HepG2 (cell line): ENCODE measurements at regions not wholly inside any gene's neighbourhood (a gene's known extent, or its start where the extent isn't known, plus 50 kb on each side); places are given as distances from the start of the nearest gene placed in this dataset.

Source experiments
- ATAC-seq: fragments of 200-7000 bp; cut with Tn5 transposase; 3 replicates; pipeline ENCODE4 v1.9.1; 2020; ENCODE audit warnings: mild to moderate bottlenecking, moderate library complexity
- BruUV-seq: library from RNA; stranded (reverse); fragments of 400-500 nt; replicated peaks from 2 replicates; lab custom pipeline; 2021; lab: Mats Ljungman, UMichigan
- CTCF ChIA-PET: fragments of 300-600 bp; formaldehyde crosslinking; extraction: SDS; loops from one replicate; lab custom pipeline; 2021; ENCODE audit warnings: low total read pairs, inconsistent platforms, low intra/inter-chr PET ratio; lab: Yijun Ruan, JAX
- POLR2A ChIA-PET: fragments of 350-600 bp; sonication (Branson Sonifier 250); formaldehyde crosslinking; loops from one replicate; lab custom pipeline; 2020; ENCODE audit warnings: antibody characterized with exemption, inconsistent platforms; lab: Yijun Ruan, JAX
- DNase-seq: peaks from one replicate; pipeline ENCODE4 v3.0.0-alpha.2; 2015; ENCODE audit warnings: low spot score
- FAIRE-seq: peaks from 3 replicates; lab custom pipeline; 2011; peaks lifted over from hg19 to GRCh38; lab: Jason Lieb, UNC
- H2AFZ ChIP-seq: one replicate; pipeline ENCODE4 v1.6.1; 2011; ENCODE audit warnings: low read length, inconsistent platforms
- H3K27ac ChIP-seq: fragments of 300-600 bp; 3 replicates; pipeline ENCODE4 v1.8.0; 2011; ENCODE audit warnings: mixed run types, mild to moderate bottlenecking, mixed read lengths, low read length, inconsistent platforms; ENCODE audit not compliant: insufficient read depth; ENCODE audit errors: extremely low read length
- H3K27me3 ChIP-seq, 2 experiments: fragments of 200-600 bp in 1 of 2; 2 replicates in 1 of 2; 3 replicates in 1 of 2; pipeline versions ENCODE4 v1.6.0 to v1.8.0; 2011; ENCODE audit warnings: low read length in 2 of 2, mild to moderate bottlenecking in 2 of 2, moderate library complexity in 2 of 2, inconsistent platforms in 1 of 2; ENCODE audit not compliant: insufficient read depth in 2 of 2, control insufficient read depth in 1 of 2
- H3K36me3 ChIP-seq, 2 experiments: fragments of 200-600 bp in 1 of 2; replicated peaks in 1 of 2; 2 replicates in 1 of 2; 3 replicates in 1 of 2; pipeline versions ENCODE4 v1.5.1 to v1.8.0; 2011; ENCODE audit warnings: low read length in 2 of 2, inconsistent platforms in 1 of 2; ENCODE audit not compliant: insufficient read depth in 2 of 2, control insufficient read depth in 1 of 2
- H3K4me1 ChIP-seq: 2 replicates; pipeline ENCODE4 v1.5.1; 2012; ENCODE audit warnings: low read length, inconsistent platforms; ENCODE audit not compliant: insufficient read depth
- H3K4me2 ChIP-seq: 2 replicates; pipeline ENCODE4 v1.6.0; 2011; ENCODE audit warnings: low read depth, low read length, inconsistent platforms
- H3K4me3 ChIP-seq, 3 experiments: fragments of 200-600 bp in 1 of 3; sonication (generic), shearing (Covaris generic) in 1 of 3; replicated peaks in 1 of 3; 2 replicates each; pipeline ENCODE4 v1.5.1; 2011 to 2016; ENCODE audit warnings: low read length in 3 of 3, inconsistent platforms in 2 of 3, low read depth in 2 of 3, mild to moderate bottlenecking in 2 of 3, control low read depth in 1 of 3, mixed read lengths in 1 of 3; ENCODE audit not compliant: insufficient read depth in 1 of 3
- H3K79me2 ChIP-seq: one replicate; pipeline ENCODE4 v1.6.1; 2011; ENCODE audit warnings: low read length, inconsistent platforms; ENCODE audit not compliant: insufficient read depth
- H3K9ac ChIP-seq: 2 replicates; pipeline ENCODE4 v1.6.0; 2011; ENCODE audit warnings: mild to moderate bottlenecking, low read depth, low read length, inconsistent platforms; ENCODE audit not compliant: insufficient read depth
- H3K9me3 ChIP-seq: 2 replicates; pipeline ENCODE4 v1.5.1; 2012; ENCODE audit warnings: mild to moderate bottlenecking, low read length
- H4K20me1 ChIP-seq: 2 replicates; pipeline ENCODE4 v1.6.0; 2011; ENCODE audit warnings: inconsistent platforms, mild to moderate bottlenecking, low read length, moderate library complexity; ENCODE audit not compliant: insufficient read depth
- CC2D1A ChIP-seq: sonication (generic); formaldehyde crosslinking; IDR thresholded peaks from 2 replicates; pipeline ENCODE4 v1.8.1; 2023; ENCODE audit warnings: mild to moderate bottlenecking, missing genetic modification reagents
- CEBPB ChIP-seq: IDR thresholded peaks from 2 replicates; pipeline ENCODE4 v1.6.1; 2011; ENCODE audit warnings: low read depth, low read length, improper control_type of control experiment, borderline replicate concordance
- KDM2A ChIP-seq: sonication (generic); formaldehyde crosslinking; IDR thresholded peaks from 2 replicates; pipeline ENCODE4 v1.4.0; 2020; ENCODE audit warnings: low read depth, missing genetic modification reagents, borderline replicate concordance
- KLF16 ChIP-seq, 2 experiments: sonication (generic) in 1 of 2; formaldehyde crosslinking in 1 of 2; IDR thresholded peaks; 2 replicates each; pipeline versions ENCODE4 v1.6.1 to v1.8.0; 2016 to 2023; ENCODE audit warnings: missing genetic modification reagents in 2 of 2, missing compliant biosample characterization in 1 of 2
- SYNCRIP ChIP-seq: fragments of 200-400 bp; formaldehyde crosslinking; IDR thresholded peaks from 2 replicates; pipeline ENCODE4 v1.6.1; 2018; ENCODE audit warnings: mild to moderate bottlenecking, low read depth, low read length; ENCODE audit not compliant: insufficient read depth
- TCF7L2 ChIP-seq: IDR thresholded peaks from 2 replicates; pipeline ENCODE4 v1.6.1; 2011; ENCODE audit warnings: mild to moderate bottlenecking, low read depth, low read length, moderate library complexity
- ZNF382 ChIP-seq: sonication (generic); formaldehyde crosslinking; IDR thresholded peaks from 2 replicates; pipeline ENCODE4 v1.5.0; 2020; ENCODE audit warnings: missing genetic modification reagents, mild to moderate bottlenecking, borderline replicate concordance
- ZNF550 ChIP-seq: sonication (generic); formaldehyde crosslinking; IDR thresholded peaks from 2 replicates; pipeline ENCODE4 v1.4.0; 2020; ENCODE audit warnings: mild to moderate bottlenecking, missing genetic modification reagents, borderline replicate concordance
- ZNF75D ChIP-seq: sonication (generic); formaldehyde crosslinking; IDR thresholded peaks from 2 replicates; pipeline ENCODE4 v1.8.1; 2023; ENCODE audit warnings: missing genetic modification reagents, mild to moderate bottlenecking, borderline replicate concordance
- WGBS: methylation state at CpG from one replicate; pipeline ENCODE4 v1.1.6; 2017; ENCODE audit warnings: low lambda C conversion rate; 5-methylcytosine and 5-hydroxymethylcytosine counted together
- in situ Hi-C: cut with HindIII; loops from 2 replicates; pipeline ENCODE4 v1.10.0; 2017; ENCODE audit warnings: low pct_unique_long_range_greater_than_20kb; ENCODE audit not compliant: extremely low pct_ligation_motif_present
- intact Hi-C: fragments of 100-400 bp; cut with micrococcal nuclease; formaldehyde crosslinking; loops from one replicate; pipeline ENCODE4 v1.10.0; 2022; ENCODE audit not compliant: unreplicated experiment
- TF ChIP-seq, protein P1 (sequence below): sonication (generic); formaldehyde crosslinking; IDR thresholded peaks from 2 replicates; pipeline ENCODE4 v1.8.1; 2023; ENCODE audit warnings: missing genetic modification reagents, mild to moderate bottlenecking, borderline replicate concordance
- TF ChIP-seq, protein P2 (sequence below): IDR thresholded peaks from 2 replicates; pipeline ENCODE4 v1.6.1; 2016; ENCODE audit warnings: mild to moderate bottlenecking
- TF ChIP-seq, protein P3 (sequence below): sonication (generic); formaldehyde crosslinking; IDR thresholded peaks from 2 replicates; pipeline ENCODE4 v1.4.0; 2020; ENCODE audit warnings: mild to moderate bottlenecking, missing genetic modification reagents
- TF ChIP-seq, protein P4 (sequence below): sonication (generic); formaldehyde crosslinking; IDR thresholded peaks from 2 replicates; pipeline ENCODE4 v1.9.0; 2021; ENCODE audit warnings: missing genetic modification reagents, borderline replicate concordance
- TF ChIP-seq, protein P5 (sequence below): sonication (generic); formaldehyde crosslinking; IDR thresholded peaks from 2 replicates; pipeline ENCODE4 v1.4.0; 2020; ENCODE audit warnings: missing genetic modification reagents, borderline replicate concordance

DNA sequence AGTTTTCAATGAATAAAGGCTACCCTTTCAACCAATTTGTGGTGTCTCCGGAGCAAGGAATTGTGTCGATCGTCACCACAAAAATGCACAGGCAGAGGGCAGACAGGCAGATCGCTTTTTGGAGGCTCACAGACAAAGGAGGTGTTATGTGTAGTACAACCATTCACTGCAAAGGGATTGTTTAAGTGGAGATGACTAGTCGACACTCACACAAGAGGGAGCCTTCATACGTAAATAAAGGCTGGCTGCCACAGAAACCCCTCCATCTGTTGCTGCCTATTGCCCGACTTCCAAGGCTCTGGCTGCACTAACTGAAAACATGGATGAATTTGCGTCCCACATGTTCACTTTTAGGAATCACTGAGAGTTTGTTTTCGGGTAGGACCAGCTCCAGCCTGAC is 281.1 kb downstream of the NKX6-1 start:
- POLR2A ChIA-PET, result no interaction called here
- TF ChIP-seq CEBPB (no peak), KDM2A (CRISPR knock-in tag) (no peak), CC2D1A (CRISPR knock-in tag) (no peak), KLF16 (CRISPR knock-in tag; IDR thresholded peaks at IDR 0.05) (no peak), SYNCRIP (no peak), ZNF75D (CRISPR knock-in tag) (no peak), ZNF550 (no peak), TCF7L2 (no peak), ZNF382 (no peak)
- TF ChIP-seq, protein P1, sequence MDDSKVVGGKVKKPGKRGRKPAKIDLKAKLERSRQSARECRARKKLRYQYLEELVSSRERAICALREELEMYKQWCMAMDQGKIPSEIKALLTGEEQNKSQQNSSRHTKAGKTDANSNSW, result no peak
- TF ChIP-seq, protein P2, sequence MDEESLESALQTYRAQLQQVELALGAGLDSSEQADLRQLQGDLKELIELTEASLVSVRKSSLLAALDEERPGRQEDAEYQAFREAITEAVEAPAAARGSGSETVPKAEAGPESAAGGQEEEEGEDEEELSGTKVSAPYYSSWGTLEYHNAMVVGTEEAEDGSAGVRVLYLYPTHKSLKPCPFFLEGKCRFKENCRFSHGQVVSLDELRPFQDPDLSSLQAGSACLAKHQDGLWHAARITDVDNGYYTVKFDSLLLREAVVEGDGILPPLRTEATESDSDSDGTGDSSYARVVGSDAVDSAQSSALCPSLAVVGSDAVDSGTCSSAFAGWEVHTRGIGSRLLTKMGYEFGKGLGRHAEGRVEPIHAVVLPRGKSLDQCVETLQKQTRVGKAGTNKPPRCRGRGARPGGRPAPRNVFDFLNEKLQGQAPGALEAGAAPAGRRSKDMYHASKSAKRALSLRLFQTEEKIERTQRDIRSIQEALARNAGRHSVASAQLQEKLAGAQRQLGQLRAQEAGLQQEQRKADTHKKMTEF (CRISPR knock-in tag), result no peak
- TF ChIP-seq, protein P3, sequence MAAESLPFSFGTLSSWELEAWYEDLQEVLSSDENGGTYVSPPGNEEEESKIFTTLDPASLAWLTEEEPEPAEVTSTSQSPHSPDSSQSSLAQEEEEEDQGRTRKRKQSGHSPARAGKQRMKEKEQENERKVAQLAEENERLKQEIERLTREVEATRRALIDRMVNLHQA (CRISPR knock-in tag), result no peak
- TF ChIP-seq, protein P4, sequence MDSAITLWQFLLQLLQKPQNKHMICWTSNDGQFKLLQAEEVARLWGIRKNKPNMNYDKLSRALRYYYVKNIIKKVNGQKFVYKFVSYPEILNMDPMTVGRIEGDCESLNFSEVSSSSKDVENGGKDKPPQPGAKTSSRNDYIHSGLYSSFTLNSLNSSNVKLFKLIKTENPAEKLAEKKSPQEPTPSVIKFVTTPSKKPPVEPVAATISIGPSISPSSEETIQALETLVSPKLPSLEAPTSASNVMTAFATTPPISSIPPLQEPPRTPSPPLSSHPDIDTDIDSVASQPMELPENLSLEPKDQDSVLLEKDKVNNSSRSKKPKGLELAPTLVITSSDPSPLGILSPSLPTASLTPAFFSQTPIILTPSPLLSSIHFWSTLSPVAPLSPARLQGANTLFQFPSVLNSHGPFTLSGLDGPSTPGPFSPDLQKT (CRISPR knock-in tag), result no peak
- TF ChIP-seq, protein P5, sequence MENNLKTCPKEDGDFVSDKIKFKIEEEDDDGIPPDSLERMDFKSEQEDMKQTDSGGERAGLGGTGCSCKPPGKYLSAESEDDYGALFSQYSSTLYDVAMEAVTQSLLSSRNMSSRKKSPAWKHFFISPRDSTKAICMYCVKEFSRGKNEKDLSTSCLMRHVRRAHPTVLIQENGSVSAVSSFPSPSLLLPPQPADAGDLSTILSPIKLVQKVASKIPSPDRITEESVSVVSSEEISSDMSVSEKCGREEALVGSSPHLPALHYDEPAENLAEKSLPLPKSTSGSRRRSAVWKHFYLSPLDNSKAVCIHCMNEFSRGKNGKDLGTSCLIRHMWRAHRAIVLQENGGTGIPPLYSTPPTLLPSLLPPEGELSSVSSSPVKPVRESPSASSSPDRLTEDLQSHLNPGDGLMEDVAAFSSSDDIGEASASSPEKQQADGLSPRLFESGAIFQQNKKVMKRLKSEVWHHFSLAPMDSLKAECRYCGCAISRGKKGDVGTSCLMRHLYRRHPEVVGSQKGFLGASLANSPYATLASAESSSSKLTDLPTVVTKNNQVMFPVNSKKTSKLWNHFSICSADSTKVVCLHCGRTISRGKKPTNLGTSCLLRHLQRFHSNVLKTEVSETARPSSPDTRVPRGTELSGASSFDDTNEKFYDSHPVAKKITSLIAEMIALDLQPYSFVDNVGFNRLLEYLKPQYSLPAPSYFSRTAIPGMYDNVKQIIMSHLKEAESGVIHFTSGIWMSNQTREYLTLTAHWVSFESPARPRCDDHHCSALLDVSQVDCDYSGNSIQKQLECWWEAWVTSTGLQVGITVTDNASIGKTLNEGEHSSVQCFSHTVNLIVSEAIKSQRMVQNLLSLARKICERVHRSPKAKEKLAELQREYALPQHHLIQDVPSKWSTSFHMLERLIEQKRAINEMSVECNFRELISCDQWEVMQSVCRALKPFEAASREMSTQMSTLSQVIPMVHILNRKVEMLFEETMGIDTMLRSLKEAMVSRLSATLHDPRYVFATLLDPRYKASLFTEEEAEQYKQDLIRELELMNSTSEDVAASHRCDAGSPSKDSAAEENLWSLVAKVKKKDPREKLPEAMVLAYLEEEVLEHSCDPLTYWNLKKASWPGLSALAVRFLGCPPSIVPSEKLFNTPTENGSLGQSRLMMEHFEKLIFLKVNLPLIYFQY (CRISPR knock-in tag), result no peak
- Histone ChIP-seq H3K4me2 (no peak overlapping the region), H3K9ac (no peak overlapping the region), H4K20me1 (no peaks in the 10 kb centered on the region), H3K9me3 (no peaks in the 10 kb centered on the region), H3K4me3 (no peak overlapping the region), H3K27me3 (no peaks in the 10 kb centered on the region; a peak in 2 of 5 replicates), H3K79me2 (no peaks in the 10 kb centered on the region), H3K36me3 (no peaks in the 10 kb centered on the region), H3K4me1 (no peaks in the 10 kb centered on the region), H2AFZ (no peak overlapping the region), H3K27ac (no peak overlapping the region)
- intact Hi-C loops, result no loop called here
- CTCF ChIA-PET, result no interaction called here
- no TSS peak for BruUV-seq
- in situ Hi-C loops, result no loop called here
- 47% methylated on average over 6 of the region's 9 CpGs for WGBS
- DNase-seq, result no peak
- FAIRE-seq, result no peak
- no peak for ATAC-seq
